Neural progenitor cell (in vitro differentiated cells): ENCODE measurements at regions not wholly inside any gene's neighbourhood (a gene's known extent, or its start where the extent isn't known, plus 50 kb on each side); places are given as distances from the start of the nearest gene placed in this dataset.

ENCODE experiments used
- CTCF ChIP-seq: fragments of 200-600 bp; sonication (generic); IDR thresholded peaks from 2 replicates; pipeline ENCODE4 v1.5.1; 2017; ENCODE audit warnings: antibody characterized with exemption, mild to moderate bottlenecking
- EZH2 ChIP-seq: fragments of 200-600 bp; sonication (generic); IDR thresholded peaks from 2 replicates; pipeline ENCODE4 v1.6.1; 2017; ENCODE audit warnings: antibody characterized with exemption, mild to moderate bottlenecking, moderate library complexity

- TF ChIP-seq EZH2: no peak
- TF ChIP-seq CTCF: no peak
Observed at GRCh38 chr4:181006499-181007260, 1236.5 kb upstream of the TENM3 start.
